Body of pancreas (tissue), 4 donors: ENCODE measurements at regions not wholly inside any gene's neighbourhood (a gene's known extent, or its start where the extent isn't known, plus 50 kb on each side); places are given as distances from the start of the nearest gene placed in this dataset.

Experiments used
- CTCF ChIP-seq, 7 experiments: fragments of 450-650 bp in 4 of 7; fragments of 200-600 bp in 3 of 7; sonication (generic) in 3 of 7; IDR thresholded peaks; one replicate each; pipeline ENCODE4 v1.5.1; 2016 to 2019; ENCODE audit warnings: antibody characterized with exemption in 7 of 7
- POLR2A ChIP-seq, 3 donors: fragments of 450-650 bp; IDR thresholded peaks; one replicate each; pipeline ENCODE4 v1.6.1; 2016; ENCODE audit warnings: antibody characterized with exemption in 3 of 3, mild to moderate bottlenecking in 2 of 3

GRCh38 chr11:112786886-112787530 is 174.2 kb upstream of the NCAM1 start:
- TF ChIP-seq CTCF (IDR thresholded peaks at IDR 0.05) (no peak), POLR2A (IDR thresholded peaks at IDR 0.05) (no peak)
